ENCODE measurements at regions not wholly inside any gene's neighbourhood (a gene's known extent, or its start where the extent isn't known, plus 50 kb on each side); places are given as distances from the start of the nearest gene placed in this dataset.

GRCh38 chr5:96582343-96582742, 79.8 kb upstream of the CAST start:
- H3K27ac ChIP-seq (ENCODE audit: insufficient read length, low read depth, low read length) = no peak overlapping the region
- no peaks in the 10 kb centered on the region for H3K4me1 ChIP-seq (ENCODE audit: insufficient read depth, low read length)
- Mint-ChIP-seq H3K9me3 (no peaks in the 10 kb centered on the region), H3K27me3 (ENCODE audit: low read depth) (0 out of 2 replicates have a peak, but pooled peaks cover 1% of the 10 kb centered on the region), H3K4me3 (no peak overlapping the region), H3K4me1 (no peaks in the 10 kb centered on the region), H3K36me3 (ENCODE audit: insufficient read depth in 1 of 3, low read depth in 3 of 3) (no peaks in the 10 kb centered on the region), H3K27ac (no peak overlapping the region)
- H3K56ac ChIP-seq (ENCODE audit: insufficient read length, low read depth, low read length) = no peak overlapping the region
- no peak for DNase-seq
- no peak overlapping the region for H3K9ac ChIP-seq (ENCODE audit: extremely low read depth, insufficient read length, low read length)
- no peaks in the 10 kb centered on the region for H3K79me1 ChIP-seq (ENCODE audit: insufficient read depth, low read depth, low read length, poor library complexity, severe bottlenecking)
- no peak overlapping the region for H3K23ac ChIP-seq (ENCODE audit: insufficient read length, low read depth, low read length)
- no peak overlapping the region for H2BK12ac ChIP-seq (ENCODE audit: insufficient read length, low read depth, low read length)
- no peak overlapping the region for H4K8ac ChIP-seq (replicated peaks; ENCODE audit: insufficient read length, low read depth, low read length)
- H2BK120ac ChIP-seq (ENCODE audit: low read depth, low read length, poor library complexity, severe bottlenecking) = no peak overlapping the region
- no peak for TF ChIP-seq CTCF (conservative IDR thresholded peaks at IDR 0.05)
- no peak overlapping the region for H2AK5ac ChIP-seq (ENCODE audit: insufficient read length, low read length)
- WGBS (ENCODE audit: extremely low coverage, insufficient read length, low lambda C conversion rate) = no CpG with 5 or more reads among the region's 11 CpGs
- no peak overlapping the region for H2BK5ac ChIP-seq (ENCODE audit: insufficient read length, low read length)
- H3K4me2 ChIP-seq (ENCODE audit: insufficient read depth, insufficient read length, low read length) = no peak overlapping the region
- no peaks in the 10 kb centered on the region for H3K23me2 ChIP-seq (ENCODE audit: insufficient read length, low read depth, low read length, poor library complexity, severe bottlenecking)
- no peak overlapping the region for H4K5ac ChIP-seq (ENCODE audit: insufficient read length, low read depth, low read length)
- no peak overlapping the region for H3T11ph ChIP-seq (ENCODE audit: low read length)
- H4K91ac ChIP-seq (ENCODE audit: insufficient read length, low read depth, low read length) = no peak overlapping the region
- H2BK15ac ChIP-seq (ENCODE audit: low read depth, low read length) = no peak overlapping the region
- H3K9me3 ChIP-seq (ENCODE audit: control insufficient read depth, low read depth, low read length) = no peaks in the 10 kb centered on the region
- no peak overlapping the region for H3K14ac ChIP-seq (ENCODE audit: insufficient read depth, low read length)
- H3K18ac ChIP-seq (ENCODE audit: insufficient read length, low read depth, low read length) = no peak overlapping the region
- H4K20me1 ChIP-seq (ENCODE audit: control insufficient read depth, insufficient read depth, insufficient read length) = no peaks in the 10 kb centered on the region
- no peak overlapping the region for H3K4ac ChIP-seq (ENCODE audit: low read depth, low read length)
- H3K79me2 ChIP-seq (ENCODE audit: insufficient read depth, low read length) = no peaks in the 10 kb centered on the region
- H2AFZ ChIP-seq (ENCODE audit: low read length) = no peak overlapping the region
- no peaks in the 10 kb centered on the region for H3K27me3 ChIP-seq (ENCODE audit: insufficient read depth, low read length)
- no peak overlapping the region for H2BK20ac ChIP-seq (ENCODE audit: low read depth, low read length, poor library complexity, severe bottlenecking)

Data from H9 (cell line).